Progenitor cell of endocrine pancreas (in vitro differentiated cells): ENCODE measurements at regions not wholly inside any gene's neighbourhood (a gene's known extent, or its start where the extent isn't known, plus 50 kb on each side); places are given as distances from the start of the nearest gene placed in this dataset.

Experiments
- DNase-seq: peaks from one replicate; pipeline ENCODE4 v3.0.0; 2021; ENCODE audit warnings: low spot score; ENCODE audit not compliant: unreplicated experiment
- H3K27ac Mint-ChIP-seq: 2 replicates; pipeline ENCODE4 v1.8.0; 2021; ENCODE audit warnings: mild to moderate bottlenecking, moderate library complexity, mixed read lengths
- H3K27me3 Mint-ChIP-seq: 2 replicates; pipeline ENCODE4 v1.8.0; 2021; ENCODE audit warnings: mixed read lengths
- H3K36me3 Mint-ChIP-seq: 2 replicates; pipeline ENCODE4 v1.8.0; 2022; ENCODE audit warnings: mixed read lengths; ENCODE audit not compliant: insufficient read depth
- H3K4me1 Mint-ChIP-seq: 2 replicates; pipeline ENCODE4 v1.8.0; 2021; ENCODE audit warnings: low read depth, mixed read lengths
- H3K4me3 Mint-ChIP-seq: 2 replicates; pipeline ENCODE4 v1.8.0; 2021; ENCODE audit warnings: low read depth, mild to moderate bottlenecking, moderate library complexity, mixed read lengths
- H3K9me3 Mint-ChIP-seq: 2 replicates; pipeline ENCODE4 v1.8.0; 2021; ENCODE audit warnings: low read depth, mixed read lengths
- CTCF ChIP-seq: fragments of 200-600 bp; sonication (generic); IDR thresholded peaks from one replicate; pipeline ENCODE4 v1.5.0; 2021; ENCODE audit warnings: antibody characterized with exemption, mild to moderate bottlenecking; ENCODE audit not compliant: unreplicated experiment

- no peaks in the 10 kb centered on the region for H3K36me3 Mint-ChIP-seq
- H3K27ac Mint-ChIP-seq: no peak overlapping the region
- H3K4me3 Mint-ChIP-seq: no peak overlapping the region
- no peak for DNase-seq
- H3K9me3 Mint-ChIP-seq: no peaks in the 10 kb centered on the region
- TF ChIP-seq CTCF: no peak
- no peaks in the 10 kb centered on the region for H3K4me1 Mint-ChIP-seq
- H3K27me3 Mint-ChIP-seq: no peaks in the 10 kb centered on the region
Measured at GRCh38 chr3:132198516-132198915, 118.7 kb upstream of the ACP3 start.

GRCh38 chr3:132199451-132199850 lies 117.8 kb upstream of the ACP3 start:
- H3K27me3 Mint-ChIP-seq: no peaks in the 10 kb centered on the region
- no peak for TF ChIP-seq CTCF
- no peaks in the 10 kb centered on the region for H3K4me1 Mint-ChIP-seq
- H3K4me3 Mint-ChIP-seq: no peak overlapping the region
- H3K27ac Mint-ChIP-seq: no peak overlapping the region
- no peaks in the 10 kb centered on the region for H3K9me3 Mint-ChIP-seq
- H3K36me3 Mint-ChIP-seq: no peaks in the 10 kb centered on the region
- no peak for DNase-seq

- no peak for DNase-seq
- Mint-ChIP-seq H3K27ac (no peak overlapping the region), H3K9me3 (no peaks in the 10 kb centered on the region), H3K4me3 (no peak overlapping the region), H3K36me3 (no peaks in the 10 kb centered on the region), H3K4me1 (no peaks in the 10 kb centered on the region), H3K27me3 (peaks cover 3% of the 10 kb centered on the region)
- no peak for TF ChIP-seq CTCF
Measured at GRCh38 chr3:132202586-132202985, 114.6 kb upstream of the ACP3 start.

DNA sequence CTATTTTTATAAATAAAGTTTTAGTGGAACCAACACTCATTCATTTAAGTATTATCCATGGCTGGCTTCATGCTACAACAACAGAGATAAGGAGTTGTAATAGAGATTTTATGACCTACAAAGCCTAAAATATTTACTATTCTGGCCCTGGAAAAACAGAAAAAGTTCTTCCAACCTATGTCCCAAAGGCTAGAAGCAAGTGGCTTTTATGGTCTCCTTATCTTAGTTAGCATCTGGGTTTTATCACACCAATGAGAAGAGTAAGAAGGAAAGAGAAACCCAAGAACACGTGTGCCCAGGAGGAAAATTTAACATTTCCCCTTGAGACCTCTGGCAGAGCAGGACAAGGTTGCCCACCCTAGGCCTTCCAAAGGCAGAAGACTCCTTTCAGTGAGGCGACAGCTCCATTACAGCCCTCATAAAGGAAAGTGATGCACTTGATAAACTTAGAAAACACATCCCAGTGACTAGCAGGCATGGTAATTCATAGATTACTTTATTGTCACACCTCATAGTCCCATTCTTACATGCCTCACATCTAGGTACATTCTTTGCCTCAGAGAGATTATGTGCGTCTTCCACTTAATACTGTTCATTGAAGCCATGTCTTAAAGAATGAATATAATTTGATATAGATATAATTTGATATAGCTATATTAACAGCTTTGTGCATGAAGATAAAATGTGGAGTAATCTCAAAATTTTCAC lies 113.2 kb upstream of the ACP3 start:
- H3K9me3 Mint-ChIP-seq: no peaks in the 10 kb centered on the region
- no peak for DNase-seq
- no peak overlapping the region for H3K27ac Mint-ChIP-seq
- H3K36me3 Mint-ChIP-seq: no peaks in the 10 kb centered on the region
- no peak overlapping the region for H3K4me3 Mint-ChIP-seq
- H3K4me1 Mint-ChIP-seq: no peaks in the 10 kb centered on the region
- TF ChIP-seq CTCF: no peak
- H3K27me3 Mint-ChIP-seq: peaks cover 14% of the 10 kb centered on the region

- Mint-ChIP-seq H3K36me3 (no peaks in the 10 kb centered on the region), H3K4me3 (no peak overlapping the region), H3K27ac (no peak overlapping the region), H3K27me3 (peaks cover 17% of the 10 kb centered on the region), H3K9me3 (no peaks in the 10 kb centered on the region), H3K4me1 (peaks cover 3% of the 10 kb centered on the region)
- no peak for DNase-seq
- TF ChIP-seq CTCF: no peak
Measured at GRCh38 chr3:132205609-132206008, 111.6 kb upstream of the ACP3 start.
